Smooth muscle cell (in vitro differentiated cells): ENCODE measurements at regions not wholly inside any gene's neighbourhood (a gene's known extent, or its start where the extent isn't known, plus 50 kb on each side); places are given as distances from the start of the nearest gene placed in this dataset.

Experiments used
- DNase-seq: peaks from one replicate; lab custom pipeline; 2025; ENCODE audit not compliant: unreplicated experiment; lab: John Stamatoyannopoulos, UW
- H2AFZ ChIP-seq: fragments of 200-600 bp; sonication (generic); 2 replicates; pipeline ENCODE4 v1.6.0; 2016; ENCODE audit warnings: antibody characterized with exemption, low read depth, mild to moderate bottlenecking
- H3F3A ChIP-seq: fragments of 200-600 bp; sonication (generic); 2 replicates; pipeline ENCODE4 v1.6.0; 2017; ENCODE audit warnings: antibody characterized with exemption, low read depth
- H3K27ac ChIP-seq: fragments of 200-600 bp; sonication (generic); 2 replicates; pipeline ENCODE4 v1.5.1; 2016; ENCODE audit warnings: low read depth, mild to moderate bottlenecking
- H3K27me3 ChIP-seq: fragments of 200-600 bp; sonication (generic); 2 replicates; pipeline ENCODE4 v1.6.1; 2016; ENCODE audit warnings: low read depth, mild to moderate bottlenecking
- H3K36me3 ChIP-seq: fragments of 200-600 bp; sonication (generic); 2 replicates; pipeline ENCODE4 v1.5.1; 2016; ENCODE audit warnings: low read depth
- H3K4me1 ChIP-seq: fragments of 200-600 bp; sonication (generic); 2 replicates; pipeline ENCODE4 v1.5.1; 2016; ENCODE audit warnings: low read depth
- H3K4me2 ChIP-seq: fragments of 200-600 bp; sonication (generic); 2 replicates; pipeline ENCODE4 v1.6.0; 2016; ENCODE audit warnings: mild to moderate bottlenecking
- H3K4me3 ChIP-seq: fragments of 200-600 bp; sonication (generic); 2 replicates; pipeline ENCODE4 v1.5.1; 2016; ENCODE audit warnings: mild to moderate bottlenecking
- H3K79me2 ChIP-seq: fragments of 200-600 bp; sonication (generic); 2 replicates; pipeline ENCODE4 v1.6.0; 2016; ENCODE audit warnings: low read depth, mild to moderate bottlenecking
- H3K9ac ChIP-seq: fragments of 200-600 bp; sonication (generic); 2 replicates; pipeline ENCODE4 v1.6.0; 2016; ENCODE audit warnings: low read depth
- H3K9me3 ChIP-seq: fragments of 200-600 bp; sonication (generic); replicated peaks from 2 replicates; pipeline ENCODE4 v1.5.1; 2016; ENCODE audit warnings: low read depth
- H4K20me1 ChIP-seq: fragments of 200-600 bp; sonication (generic); 2 replicates; pipeline ENCODE4 v1.6.0; 2016; ENCODE audit warnings: low read depth
- WGBS: methylation state at CpG from one replicate; pipeline ENCODE4 v1.1.7; 2016; ENCODE audit warnings: low lambda C conversion rate; 5-methylcytosine and 5-hydroxymethylcytosine counted together
- TF ChIP-seq, protein P1 (sequence below): fragments of 200-600 bp; sonication (generic); IDR thresholded peaks from 2 replicates; pipeline ENCODE4 v1.5.1; 2017; ENCODE audit warnings: borderline replicate concordance, mild to moderate bottlenecking, antibody characterized with exemption; ENCODE audit not compliant: insufficient read depth, poor library complexity, severe bottlenecking

GRCh38 chr15:70399204-70399603 lies 301.5 kb upstream of the TLE3 start:
- no peak for DNase-seq
- no peak overlapping the region for H3K4me2 ChIP-seq
- no peaks in the 10 kb centered on the region for H4K20me1 ChIP-seq
- no peak overlapping the region for H3K9ac ChIP-seq
- H3K27me3 ChIP-seq: no peaks in the 10 kb centered on the region
- H3K36me3 ChIP-seq: no peaks in the 10 kb centered on the region
- H3K4me1 ChIP-seq: peaks cover 6% of the 10 kb centered on the region
- H2AFZ ChIP-seq: no peak overlapping the region
- no peak overlapping the region for H3K27ac ChIP-seq
- no peaks in the 10 kb centered on the region for H3K9me3 ChIP-seq
- TF ChIP-seq, protein P1, sequence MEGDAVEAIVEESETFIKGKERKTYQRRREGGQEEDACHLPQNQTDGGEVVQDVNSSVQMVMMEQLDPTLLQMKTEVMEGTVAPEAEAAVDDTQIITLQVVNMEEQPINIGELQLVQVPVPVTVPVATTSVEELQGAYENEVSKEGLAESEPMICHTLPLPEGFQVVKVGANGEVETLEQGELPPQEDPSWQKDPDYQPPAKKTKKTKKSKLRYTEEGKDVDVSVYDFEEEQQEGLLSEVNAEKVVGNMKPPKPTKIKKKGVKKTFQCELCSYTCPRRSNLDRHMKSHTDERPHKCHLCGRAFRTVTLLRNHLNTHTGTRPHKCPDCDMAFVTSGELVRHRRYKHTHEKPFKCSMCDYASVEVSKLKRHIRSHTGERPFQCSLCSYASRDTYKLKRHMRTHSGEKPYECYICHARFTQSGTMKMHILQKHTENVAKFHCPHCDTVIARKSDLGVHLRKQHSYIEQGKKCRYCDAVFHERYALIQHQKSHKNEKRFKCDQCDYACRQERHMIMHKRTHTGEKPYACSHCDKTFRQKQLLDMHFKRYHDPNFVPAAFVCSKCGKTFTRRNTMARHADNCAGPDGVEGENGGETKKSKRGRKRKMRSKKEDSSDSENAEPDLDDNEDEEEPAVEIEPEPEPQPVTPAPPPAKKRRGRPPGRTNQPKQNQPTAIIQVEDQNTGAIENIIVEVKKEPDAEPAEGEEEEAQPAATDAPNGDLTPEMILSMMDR: no peak
- H3F3A ChIP-seq: no peaks in the 10 kb centered on the region
- H3K79me2 ChIP-seq: no peaks in the 10 kb centered on the region
- no peak overlapping the region for H3K4me3 ChIP-seq

GRCh38 chr15:70398694-70399093 lies 301.0 kb upstream of the TLE3 start:
- H3K4me1 ChIP-seq: peaks cover 6% of the 10 kb centered on the region
- TF ChIP-seq, protein P1: no peak
- no peak overlapping the region for H3K4me2 ChIP-seq
- H3K27me3 ChIP-seq: no peaks in the 10 kb centered on the region
- H3K9ac ChIP-seq: no peak overlapping the region
- no peak overlapping the region for H3K4me3 ChIP-seq
- no peaks in the 10 kb centered on the region for H3K36me3 ChIP-seq
- H4K20me1 ChIP-seq: no peaks in the 10 kb centered on the region
- DNase-seq: no peak
- no peak overlapping the region for H2AFZ ChIP-seq
- WGBS: 97% methylated on average over 4 of the region's 4 CpGs
- H3K27ac ChIP-seq: no peak overlapping the region
- H3K79me2 ChIP-seq: no peaks in the 10 kb centered on the region
- H3F3A ChIP-seq: no peaks in the 10 kb centered on the region
- H3K9me3 ChIP-seq: no peaks in the 10 kb centered on the region

DNA sequence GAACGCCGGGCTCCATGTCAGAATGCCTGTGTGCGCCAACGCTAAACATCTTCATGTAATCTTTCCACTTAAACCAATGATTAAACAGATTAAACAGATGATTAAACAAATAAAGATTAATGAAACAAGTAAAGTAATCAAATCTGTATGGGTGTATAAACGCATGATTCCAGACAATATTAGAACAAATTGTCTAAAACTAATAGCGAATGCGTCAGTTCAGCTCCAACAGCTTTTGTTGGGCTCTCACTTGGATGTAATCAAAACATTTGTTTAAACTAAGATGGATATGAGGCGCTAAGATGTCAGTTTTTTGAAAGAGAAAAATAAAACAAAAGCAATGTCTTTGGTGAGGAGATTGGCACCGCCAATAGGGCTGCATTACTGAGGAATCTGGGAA lies 299.1 kb upstream of the TLE3 start:
- Histone ChIP-seq H3K9me3 (no peaks in the 10 kb centered on the region), H2AFZ (no peak overlapping the region), H3K4me2 (no peak overlapping the region), H3K27me3 (no peaks in the 10 kb centered on the region), H3K36me3 (no peaks in the 10 kb centered on the region), H3K27ac (no peak overlapping the region), H3K4me1 (peaks cover 6% of the 10 kb centered on the region), H3K4me3 (no peak overlapping the region), H3F3A (no peaks in the 10 kb centered on the region), H4K20me1 (no peaks in the 10 kb centered on the region), H3K9ac (no peak overlapping the region), H3K79me2 (no peaks in the 10 kb centered on the region)
- DNase-seq: no peak
- TF ChIP-seq, protein P1: no peak
- WGBS: 93% methylated on average over 9 of the region's 9 CpGs

- no peaks in the 10 kb centered on the region for H3K36me3 ChIP-seq
- no peak overlapping the region for H2AFZ ChIP-seq
- 92% methylated on average over 11 of the region's 11 CpGs for WGBS
- H3K4me1 ChIP-seq: peaks cover 6% of the 10 kb centered on the region
- H3K27me3 ChIP-seq: no peaks in the 10 kb centered on the region
- DNase-seq: no peak
- TF ChIP-seq, protein P1: no peak
- H3K9ac ChIP-seq: no peak overlapping the region
- H3K4me2 ChIP-seq: no peak overlapping the region
- H4K20me1 ChIP-seq: no peaks in the 10 kb centered on the region
- no peak overlapping the region for H3K27ac ChIP-seq
- H3F3A ChIP-seq: no peaks in the 10 kb centered on the region
- H3K9me3 ChIP-seq: no peaks in the 10 kb centered on the region
- H3K4me3 ChIP-seq: no peak overlapping the region
- no peaks in the 10 kb centered on the region for H3K79me2 ChIP-seq
Observed at GRCh38 chr15:70395164-70395563, 297.4 kb upstream of the TLE3 start.
